ENCODE measurements at regions not wholly inside any gene's neighbourhood (a gene's known extent, or its start where the extent isn't known, plus 50 kb on each side); places are given as distances from the start of the nearest gene placed in this dataset.

- TF ChIP-seq TSHZ1 (CRISPR knock-in tag; IDR thresholded peaks at IDR 0.05) (no peak), ATF4 (CRISPR knock-in tag; IDR thresholded peaks at IDR 0.05) (no peak), XRCC3 (IDR thresholded peaks at IDR 0.05) (no peak), HMGN3 (IDR thresholded peaks at IDR 0.05; ENCODE audit: borderline replicate concordance, extremely low read depth, insufficient read length, low read depth, low read length) (no peak), GABPB1 (CRISPR knock-in tag; IDR thresholded peaks at IDR 0.05) (no peak), ZBTB5 (IDR thresholded peaks at IDR 0.05) (no peak), GATAD2A (IDR thresholded peaks at IDR 0.05) (no peak), MAX (CRISPR knock-in tag; IDR thresholded peaks at IDR 0.05) (no peak), FOXJ2 (tag; IDR thresholded peaks at IDR 0.05) (no peak), NFXL1 (CRISPR knock-in tag; IDR thresholded peaks at IDR 0.05) (no peak), POLR2AphosphoS5 (IDR thresholded peaks at IDR 0.05; ENCODE audit: control insufficient read depth, insufficient read depth, low read depth, low read length) (no peak), VEZF1 (CRISPR knock-in tag; IDR thresholded peaks at IDR 0.05) (no peak), ZNF174 (CRISPR knock-in tag; IDR thresholded peaks at IDR 0.05) (no peak), PRPF4 (IDR thresholded peaks at IDR 0.05; ENCODE audit: insufficient read depth, low read depth, low read length, poor library complexity, severe bottlenecking) (no peak), ZNF76 (CRISPR knock-in tag; IDR thresholded peaks at IDR 0.05; ENCODE audit: borderline replicate concordance) (no peak)
- TF ChIP-seq, protein P1, sequence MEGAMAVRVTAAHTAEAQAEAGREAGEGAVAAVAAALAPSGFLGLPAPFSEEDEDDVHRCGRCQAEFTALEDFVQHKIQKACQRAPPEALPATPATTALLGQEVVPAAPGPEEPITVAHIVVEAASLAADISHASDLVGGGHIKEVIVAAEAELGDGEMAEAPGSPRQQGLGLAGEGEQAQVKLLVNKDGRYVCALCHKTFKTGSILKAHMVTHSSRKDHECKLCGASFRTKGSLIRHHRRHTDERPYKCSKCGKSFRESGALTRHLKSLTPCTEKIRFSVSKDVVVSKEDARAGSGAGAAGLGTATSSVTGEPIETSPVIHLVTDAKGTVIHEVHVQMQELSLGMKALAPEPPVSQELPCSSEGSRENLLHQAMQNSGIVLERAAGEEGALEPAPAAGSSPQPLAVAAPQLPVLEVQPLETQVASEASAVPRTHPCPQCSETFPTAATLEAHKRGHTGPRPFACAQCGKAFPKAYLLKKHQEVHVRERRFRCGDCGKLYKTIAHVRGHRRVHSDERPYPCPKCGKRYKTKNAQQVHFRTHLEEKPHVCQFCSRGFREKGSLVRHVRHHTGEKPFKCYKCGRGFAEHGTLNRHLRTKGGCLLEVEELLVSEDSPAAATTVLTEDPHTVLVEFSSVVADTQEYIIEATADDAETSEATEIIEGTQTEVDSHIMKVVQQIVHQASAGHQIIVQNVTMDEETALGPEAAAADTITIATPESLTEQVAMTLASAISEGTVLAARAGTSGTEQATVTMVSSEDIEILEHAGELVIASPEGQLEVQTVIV (CRISPR knock-in tag; IDR thresholded peaks at IDR 0.05; ENCODE audit: borderline replicate concordance): no peak
Observed at GRCh38 chr20:21632031-21632734, 73.3 kb upstream of the PAX1 start (continued).

All from K562 (cell line).